CD4-positive, alpha-beta memory T cell (primary cell): ENCODE measurements at regions not wholly inside any gene's neighbourhood (a gene's known extent, or its start where the extent isn't known, plus 50 kb on each side); places are given as distances from the start of the nearest gene placed in this dataset.

Source experiments
- CTCF ChIA-PET: fragments of 350-600 bp; sonication (Branson Sonifier 250); formaldehyde crosslinking; loops from one replicate; lab custom pipeline; 2021; ENCODE audit warnings: inconsistent platforms; ENCODE audit not compliant: partially characterized antibody; lab: Charles Lee
- POLR2A ChIA-PET: fragments of 350-600 bp; sonication (Branson Sonifier 250); formaldehyde crosslinking; loops from one replicate; lab custom pipeline; 2021; ENCODE audit not compliant: partially characterized antibody; lab: Charles Lee
- DNase-seq, 5 donors: peaks; one replicate each; pipeline versions ENCODE4 v3.0.0 to v3.0.0-alpha.2; 2020 to 2022; ENCODE audit warnings: mixed read lengths in 1 of 5
- H3K27ac ChIP-seq: one replicate; pipeline ENCODE4 v1.7.0; 2013; ENCODE audit warnings: low read depth, low read length
- H3K27me3 ChIP-seq: 2 replicates; pipeline ENCODE4 v1.7.0; 2013; ENCODE audit warnings: mild to moderate bottlenecking, low read length, moderate library complexity; ENCODE audit not compliant: insufficient read depth
- H3K36me3 ChIP-seq: 2 replicates; pipeline ENCODE4 v1.7.0; 2013; ENCODE audit warnings: mild to moderate bottlenecking, low read length, moderate library complexity; ENCODE audit not compliant: insufficient read depth
- H3K4me1 ChIP-seq: 2 replicates; pipeline ENCODE4 v1.7.0; 2013; ENCODE audit warnings: mild to moderate bottlenecking, low read length, moderate library complexity; ENCODE audit not compliant: insufficient read depth
- H3K4me3 ChIP-seq, 2 donors: one replicate each; pipeline ENCODE4 v1.7.0; 2013; ENCODE audit warnings: low read length in 2 of 2, mild to moderate bottlenecking in 1 of 2
- H3K9me3 ChIP-seq, 2 donors: one replicate each; pipeline ENCODE4 v1.7.0; 2013; ENCODE audit warnings: low read length in 2 of 2, control low read depth in 1 of 2; ENCODE audit not compliant: control insufficient read depth in 1 of 2
- H3K27ac Mint-ChIP-seq, 7 donors: one replicate each; pipeline ENCODE4 v1.8.0; 2020 to 2021; ENCODE audit warnings: mixed read lengths in 7 of 7, mild to moderate bottlenecking in 6 of 7, inconsistent platforms in 3 of 7, moderate library complexity in 3 of 7
- H3K27me3 Mint-ChIP-seq, 2 donors: one replicate each; pipeline ENCODE4 v1.8.0; 2020 to 2021; ENCODE audit warnings: mixed read lengths in 2 of 2
- H3K36me3 Mint-ChIP-seq, 2 donors: one replicate each; pipeline ENCODE4 v1.8.0; 2020 to 2021; ENCODE audit warnings: mixed read lengths in 2 of 2, inconsistent platforms in 1 of 2, mild to moderate bottlenecking in 1 of 2
- H3K4me1 Mint-ChIP-seq, 4 donors: one replicate each; pipeline ENCODE4 v1.8.0; 2020 to 2021; ENCODE audit warnings: mixed read lengths in 4 of 4, mild to moderate bottlenecking in 1 of 4
- H3K4me3 Mint-ChIP-seq, 8 donors: one replicate each; pipeline ENCODE4 v1.8.0; 2020 to 2021; ENCODE audit warnings: mixed read lengths in 8 of 8, mild to moderate bottlenecking in 7 of 8, moderate library complexity in 6 of 8, inconsistent platforms in 3 of 8
- H3K9me3 Mint-ChIP-seq, 8 donors: one replicate each; pipeline ENCODE4 v1.8.0; 2020 to 2021; ENCODE audit warnings: mixed read lengths in 8 of 8, mild to moderate bottlenecking in 5 of 8, inconsistent platforms in 3 of 8, moderate library complexity in 1 of 8
- intact Hi-C: fragments of 100-400 bp; cut with micrococcal nuclease; formaldehyde crosslinking; loops from one replicate; pipeline ENCODE4 v1.15.1; 2023

DNA sequence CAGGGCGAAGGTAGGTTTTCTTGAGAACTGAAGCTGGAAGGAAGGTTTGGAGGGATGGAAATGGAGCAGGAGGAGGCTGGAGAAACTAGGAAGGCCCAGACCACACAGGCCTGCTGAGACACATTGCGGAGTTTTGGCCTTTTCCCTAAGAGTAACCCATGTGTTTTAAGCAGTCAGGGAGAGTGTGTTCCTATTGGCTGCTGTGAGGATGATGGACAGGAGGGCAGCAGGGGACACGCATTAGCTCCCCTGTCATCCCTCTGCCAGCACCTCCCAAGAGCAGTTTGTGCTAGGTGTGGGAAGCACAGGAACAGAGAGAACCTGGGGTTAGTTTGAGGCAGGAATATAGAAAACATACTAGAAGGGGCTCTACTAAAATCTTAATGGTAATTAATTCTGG, 842.1 kb downstream of the TBC1D22A start:
- Mint-ChIP-seq H3K9me3 (peaks cover 0 to 5% (median 2%) of the 10 kb centered on the region in 8 donors), H3K36me3 (no peaks in the 10 kb centered on the region), H3K27me3 (peaks cover 1 to 6% of the 10 kb centered on the region in 2 donors), H3K4me3 (no peak overlapping the region), H3K4me1 (no peaks in the 10 kb centered on the region), H3K27ac (no peak overlapping the region)
- no peak for DNase-seq
- CTCF ChIA-PET: no interaction called here
- no peaks in the 10 kb centered on the region for H3K27me3 ChIP-seq
- H3K27ac ChIP-seq: no peak overlapping the region
- H3K36me3 ChIP-seq: no peaks in the 10 kb centered on the region
- POLR2A ChIA-PET: no interaction called here
- intact Hi-C loops: no loop called here
- no peaks in the 10 kb centered on the region for H3K4me1 ChIP-seq
- H3K4me3 ChIP-seq: no peak overlapping the region
- no peaks in the 10 kb centered on the region for H3K9me3 ChIP-seq

DNA sequence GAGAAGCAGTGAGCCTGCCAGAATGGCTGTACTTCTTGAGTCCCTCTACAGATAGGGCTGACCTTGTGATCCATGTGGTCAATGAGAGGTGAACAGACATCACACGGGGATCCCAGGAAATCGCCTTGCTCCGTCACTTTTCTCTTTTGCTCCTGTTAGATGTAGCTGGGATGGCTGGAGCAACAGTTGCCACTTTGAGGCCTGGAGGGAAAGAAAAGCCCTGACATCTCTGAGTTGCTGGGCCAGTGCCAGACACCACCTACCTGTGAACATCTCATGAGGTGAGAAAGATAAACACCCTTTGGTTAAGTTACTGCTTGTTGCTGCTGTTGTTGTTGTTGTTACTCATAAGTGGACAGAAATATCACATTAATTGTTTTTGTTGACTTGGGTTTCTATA, 840.3 kb downstream of the TBC1D22A start:
- intact Hi-C loops: no loop called here
- ChIA-PET CTCF (no interaction called here), POLR2A (no interaction called here)
- Mint-ChIP-seq H3K4me1 (no peaks in the 10 kb centered on the region), H3K27ac (no peak overlapping the region), H3K4me3 (no peak overlapping the region), H3K27me3 (peaks cover 1 to 9% of the 10 kb centered on the region in 2 donors), H3K36me3 (no peaks in the 10 kb centered on the region), H3K9me3 (peaks cover 0 to 7% (median under 1%) of the 10 kb centered on the region in 8 donors)
- H3K4me3 ChIP-seq: no peak overlapping the region
- H3K4me1 ChIP-seq: no peaks in the 10 kb centered on the region
- H3K9me3 ChIP-seq: no peaks in the 10 kb centered on the region
- H3K27ac ChIP-seq: no peak overlapping the region
- DNase-seq: no peak
- no peaks in the 10 kb centered on the region for H3K27me3 ChIP-seq
- H3K36me3 ChIP-seq: no peaks in the 10 kb centered on the region

DNA sequence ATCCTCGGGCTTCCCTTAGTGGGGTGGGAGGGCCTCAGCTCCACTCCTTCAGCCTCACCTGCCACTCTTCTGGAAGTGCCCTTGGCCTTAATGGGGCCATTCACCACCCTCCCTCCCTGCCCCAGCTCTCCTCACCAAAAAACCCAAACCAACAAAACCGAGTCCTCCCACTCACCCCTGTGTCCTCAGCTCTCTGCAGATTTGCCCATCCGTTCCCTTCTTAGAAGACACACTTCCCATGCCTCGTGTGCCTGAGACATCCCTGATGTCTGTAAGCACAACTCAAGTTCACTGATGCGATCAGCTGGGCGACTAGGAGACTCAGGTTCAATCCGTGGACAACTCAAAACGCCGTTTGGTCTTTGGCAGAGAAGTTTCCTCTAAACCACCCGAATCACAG, 839.2 kb downstream of the TBC1D22A start:
- no peak overlapping the region for H3K4me3 Mint-ChIP-seq
- POLR2A ChIA-PET: no interaction called here

GRCh38 chr22:47600791-47601625, 838.6 kb downstream of the TBC1D22A start:
- H3K27me3 Mint-ChIP-seq: peaks cover 1 to 9% of the 10 kb centered on the region in 2 donors
- POLR2A ChIA-PET: no interaction called here
- H3K4me3 Mint-ChIP-seq: no peak overlapping the region
- no peaks in the 10 kb centered on the region for H3K36me3 Mint-ChIP-seq
- Histone ChIP-seq H3K36me3 (no peaks in the 10 kb centered on the region), H3K27ac (no peak overlapping the region), H3K4me1 (no peaks in the 10 kb centered on the region), H3K9me3 (no peaks in the 10 kb centered on the region), H3K4me3 (no peak overlapping the region), H3K27me3 (no peaks in the 10 kb centered on the region)
- no peaks in the 10 kb centered on the region for H3K4me1 Mint-ChIP-seq
- DNase-seq: no peak
- intact Hi-C loops: no loop called here
- CTCF ChIA-PET: no interaction called here
- peaks cover 0 to 7% (median under 1%) of the 10 kb centered on the region in 8 donors for H3K9me3 Mint-ChIP-seq
- no peak overlapping the region for H3K27ac Mint-ChIP-seq

More for the DNA sequence above, 839.2 kb downstream of the TBC1D22A start:
- Histone ChIP-seq H3K9me3 (no peaks in the 10 kb centered on the region), H3K4me1 (no peaks in the 10 kb centered on the region), H3K36me3 (no peaks in the 10 kb centered on the region), H3K27me3 (no peaks in the 10 kb centered on the region), H3K27ac (no peak overlapping the region), H3K4me3 (no peak overlapping the region)
- no peak overlapping the region for H3K27ac Mint-ChIP-seq
- H3K4me1 Mint-ChIP-seq: no peaks in the 10 kb centered on the region
- H3K27me3 Mint-ChIP-seq: peaks cover 1 to 9% of the 10 kb centered on the region in 2 donors
- H3K36me3 Mint-ChIP-seq: no peaks in the 10 kb centered on the region
- no peak for DNase-seq
- CTCF ChIA-PET: no interaction called here
- intact Hi-C loops: no loop called here
- H3K9me3 Mint-ChIP-seq: peaks cover 0 to 7% (median under 1%) of the 10 kb centered on the region in 8 donors

- intact Hi-C loops: no loop called here
- Histone ChIP-seq H3K9me3 (no peaks in the 10 kb centered on the region), H3K27me3 (no peaks in the 10 kb centered on the region), H3K36me3 (no peaks in the 10 kb centered on the region), H3K4me1 (no peaks in the 10 kb centered on the region), H3K27ac (no peak overlapping the region), H3K4me3 (no peak overlapping the region)
- ChIA-PET CTCF (no interaction called here), POLR2A (no interaction called here)
- H3K27ac Mint-ChIP-seq: no peak overlapping the region
- peaks cover 0 to 7% (median under 1%) of the 10 kb centered on the region in 8 donors for H3K9me3 Mint-ChIP-seq
- no peak for DNase-seq
- H3K27me3 Mint-ChIP-seq: peaks cover 1 to 9% of the 10 kb centered on the region in 2 donors
- no peak overlapping the region for H3K4me3 Mint-ChIP-seq
- H3K36me3 Mint-ChIP-seq: no peaks in the 10 kb centered on the region
- H3K4me1 Mint-ChIP-seq: no peaks in the 10 kb centered on the region
These were observed 837.8 kb downstream of the TBC1D22A start for GRCh38 chr22:47600281-47600680.

GRCh38 chr22:47599753-47600152, 837.3 kb downstream of the TBC1D22A start:
- Mint-ChIP-seq H3K27ac (no peak overlapping the region), H3K27me3 (peaks cover 1 to 9% of the 10 kb centered on the region in 2 donors), H3K4me3 (no peak overlapping the region), H3K9me3 (peaks cover 0 to 7% (median under 1%) of the 10 kb centered on the region in 8 donors), H3K4me1 (no peaks in the 10 kb centered on the region), H3K36me3 (no peaks in the 10 kb centered on the region)
- Histone ChIP-seq H3K4me3 (no peak overlapping the region), H3K27me3 (no peaks in the 10 kb centered on the region), H3K4me1 (no peaks in the 10 kb centered on the region), H3K27ac (no peak overlapping the region), H3K9me3 (no peaks in the 10 kb centered on the region), H3K36me3 (no peaks in the 10 kb centered on the region)
- ChIA-PET POLR2A (no interaction called here), CTCF (no interaction called here)
- DNase-seq: no peak
- intact Hi-C loops: no loop called here

DNA sequence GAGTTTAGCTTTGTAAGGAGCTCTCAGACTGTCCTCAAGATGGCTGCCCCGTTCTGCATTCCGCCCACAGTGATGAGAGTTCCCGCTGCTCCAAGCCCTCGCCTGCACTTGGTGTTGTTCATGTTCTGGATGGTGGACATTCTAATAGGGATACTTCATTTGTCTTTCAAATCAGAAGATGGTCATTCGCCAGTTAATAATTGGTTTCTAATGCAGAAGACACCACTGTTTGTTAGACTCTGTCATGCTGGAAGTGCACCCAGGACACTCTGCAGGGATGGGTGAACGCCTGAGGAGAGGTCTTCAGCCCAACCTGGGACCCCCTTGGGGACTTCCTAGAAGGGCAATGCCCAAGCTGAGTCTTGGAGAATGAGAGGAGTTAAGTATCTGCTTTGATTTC, 836.4 kb downstream of the TBC1D22A start:
- H3K27me3 Mint-ChIP-seq: peaks cover 0 to 9% of the 10 kb centered on the region in 2 donors
- CTCF ChIA-PET: no interaction called here
- POLR2A ChIA-PET: no interaction called here
- Histone ChIP-seq H3K36me3 (no peaks in the 10 kb centered on the region), H3K9me3 (no peaks in the 10 kb centered on the region), H3K4me3 (no peak overlapping the region), H3K4me1 (no peaks in the 10 kb centered on the region), H3K27me3 (no peaks in the 10 kb centered on the region), H3K27ac (no peak overlapping the region)
- no peak overlapping the region for H3K4me3 Mint-ChIP-seq
- H3K4me1 Mint-ChIP-seq: no peaks in the 10 kb centered on the region
- DNase-seq: no peak
- intact Hi-C loops: no loop called here
- H3K27ac Mint-ChIP-seq: no peak overlapping the region
- H3K36me3 Mint-ChIP-seq: no peaks in the 10 kb centered on the region
- peaks cover 0 to 7% (median under 1%) of the 10 kb centered on the region in 8 donors for H3K9me3 Mint-ChIP-seq
